BLaER1 treated with 17β-estradiol and CSF1 and Interleukin-3, amounts not matched to agents 10 nM and 100 nM (cell line): ENCODE measurements at regions not wholly inside any gene's neighbourhood (a gene's known extent, or its start where the extent isn't known, plus 50 kb on each side); places are given as distances from the start of the nearest gene placed in this dataset.
A peak's percentile ranks its signal among the peaks of the same experiment; 100 is the strongest.

ENCODE experiments used
- H3K27ac ChIP-seq, 11 experiments: shearing (Covaris generic); formaldehyde crosslinking; 2 replicates each; pipeline ENCODE4 v1.8.1; 2022
- H3K27me3 ChIP-seq, 11 experiments: shearing (Covaris generic); formaldehyde crosslinking; 2 replicates each; pipeline ENCODE4 v1.8.1; 2022
- H3K36me3 ChIP-seq, 11 experiments: shearing (Covaris generic); formaldehyde crosslinking; 2 replicates each; pipeline ENCODE4 v1.8.1; 2022
- H3K4me1 ChIP-seq, 10 experiments: shearing (Covaris generic); formaldehyde crosslinking; 2 replicates each; pipeline ENCODE4 v1.8.1; 2022
- H3K4me2 ChIP-seq, 11 experiments: shearing (Covaris generic); formaldehyde crosslinking; 2 replicates each; pipeline ENCODE4 v1.8.1; 2022
- H3K4me3 ChIP-seq, 10 experiments: shearing (Covaris generic); formaldehyde crosslinking; 2 replicates each; pipeline ENCODE4 v1.8.1; 2022
- H3K9ac ChIP-seq, 11 experiments: shearing (Covaris generic); formaldehyde crosslinking; 2 replicates each; pipeline ENCODE4 v1.8.1; 2022
- H3K9me3 ChIP-seq, 11 experiments: shearing (Covaris generic); formaldehyde crosslinking; replicated peaks in 1 of 11; 2 replicates each; pipeline ENCODE4 v1.8.1; 2022
- H4K20me1 ChIP-seq, 11 experiments: shearing (Covaris generic); formaldehyde crosslinking; 2 replicates each; pipeline ENCODE4 v1.8.1; 2022
- Cebpa-rat ChIP-seq, 11 experiments: shearing (Covaris generic); IDR thresholded peaks; 2 replicates each; pipeline ENCODE4 v1.8.1; 2022

DNA sequence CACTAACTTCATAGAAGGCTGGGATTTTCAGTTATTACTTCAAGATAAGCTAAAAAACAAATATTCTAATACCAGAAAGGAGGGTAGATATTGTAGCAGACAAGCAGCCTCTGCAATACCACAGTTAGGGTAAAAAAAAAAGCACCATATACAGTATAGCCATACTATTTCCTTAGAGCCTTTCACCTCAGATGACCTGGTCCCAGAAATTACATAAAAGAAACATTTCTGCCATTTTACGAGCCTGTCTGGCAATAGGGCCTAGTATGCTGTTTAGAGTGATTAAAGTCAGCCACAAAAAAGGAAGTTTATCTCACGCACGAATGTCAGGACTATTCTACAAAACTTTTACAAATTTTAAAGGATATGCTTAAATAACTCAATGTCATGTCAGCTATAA is 1016.6 kb downstream of the PLOD2 start:
- no peak for TF ChIP-seq Cebpa-rat (IDR thresholded peaks at IDR 0.05)
- H3K4me2 ChIP-seq = no peak overlapping the region
- no peak overlapping the region for H3K9ac ChIP-seq
- no peaks in the 10 kb centered on the region for H3K9me3 ChIP-seq
- no peak overlapping the region for H3K4me3 ChIP-seq
- H3K27ac ChIP-seq = no peak overlapping the region
- no peaks in the 10 kb centered on the region for H3K4me1 ChIP-seq
- H4K20me1 ChIP-seq = no peaks in the 10 kb centered on the region
- no peaks in the 10 kb centered on the region for H3K27me3 ChIP-seq
- no peaks in the 10 kb centered on the region for H3K36me3 ChIP-seq

DNA sequence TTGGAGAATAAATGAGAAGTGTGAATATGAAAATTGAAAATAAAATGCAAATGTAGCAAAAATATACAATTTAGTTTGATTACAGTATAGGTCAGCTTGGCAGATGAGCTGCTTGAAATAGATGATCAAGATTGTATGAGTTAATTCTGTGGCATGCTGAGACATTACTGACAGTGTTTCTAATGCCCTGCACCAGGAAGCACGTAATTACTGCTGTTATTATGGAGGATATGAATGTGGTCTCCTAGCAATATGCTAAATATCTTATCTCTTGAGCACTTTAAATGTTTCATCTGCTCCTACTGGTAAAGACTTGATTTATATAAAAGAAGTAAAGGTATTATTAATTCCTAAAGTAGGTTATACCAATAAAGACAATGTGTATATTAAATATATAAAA is 1015.5 kb downstream of the PLOD2 start:
- no peak overlapping the region for H3K27ac ChIP-seq
- TF ChIP-seq Cebpa-rat (IDR thresholded peaks at IDR 0.05) = no peak
- no peak overlapping the region for H3K9ac ChIP-seq
- H3K4me2 ChIP-seq = no peak overlapping the region
- H3K27me3 ChIP-seq = no peaks in the 10 kb centered on the region
- H4K20me1 ChIP-seq = no peaks in the 10 kb centered on the region
- no peaks in the 10 kb centered on the region for H3K36me3 ChIP-seq
- H3K9me3 ChIP-seq = no peaks in the 10 kb centered on the region
- H3K4me1 ChIP-seq = no peaks in the 10 kb centered on the region
- H3K4me3 ChIP-seq = no peak overlapping the region

DNA sequence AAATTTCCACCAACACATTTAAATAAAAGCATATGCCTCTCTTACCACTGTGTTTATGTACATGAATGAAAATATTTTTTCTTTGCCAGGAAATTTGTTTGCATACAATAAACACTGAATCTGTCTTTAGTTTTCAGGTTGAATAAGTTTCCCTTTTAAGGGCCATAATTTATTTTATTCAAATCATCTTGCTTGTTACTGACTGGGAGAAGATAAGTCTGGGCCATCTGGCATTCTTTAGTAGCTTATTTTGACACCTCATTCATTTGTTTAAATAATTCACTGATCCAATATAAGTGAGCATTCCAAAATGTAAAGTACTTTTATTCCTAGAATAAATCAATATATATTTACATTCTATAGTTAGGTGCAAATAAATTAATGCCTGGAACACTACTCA is 1001.3 kb downstream of the PLOD2 start:
- no peak overlapping the region for H3K27ac ChIP-seq
- H3K9ac ChIP-seq = no peak overlapping the region
- no peaks in the 10 kb centered on the region for H3K4me1 ChIP-seq
- no peak for TF ChIP-seq Cebpa-rat (IDR thresholded peaks at IDR 0.05)
- no peaks in the 10 kb centered on the region for H3K9me3 ChIP-seq
- no peaks in the 10 kb centered on the region for H3K27me3 ChIP-seq
- H3K4me3 ChIP-seq = no peak overlapping the region
- no peaks in the 10 kb centered on the region for H4K20me1 ChIP-seq
- no peaks in the 10 kb centered on the region for H3K36me3 ChIP-seq
- no peak overlapping the region for H3K4me2 ChIP-seq

DNA sequence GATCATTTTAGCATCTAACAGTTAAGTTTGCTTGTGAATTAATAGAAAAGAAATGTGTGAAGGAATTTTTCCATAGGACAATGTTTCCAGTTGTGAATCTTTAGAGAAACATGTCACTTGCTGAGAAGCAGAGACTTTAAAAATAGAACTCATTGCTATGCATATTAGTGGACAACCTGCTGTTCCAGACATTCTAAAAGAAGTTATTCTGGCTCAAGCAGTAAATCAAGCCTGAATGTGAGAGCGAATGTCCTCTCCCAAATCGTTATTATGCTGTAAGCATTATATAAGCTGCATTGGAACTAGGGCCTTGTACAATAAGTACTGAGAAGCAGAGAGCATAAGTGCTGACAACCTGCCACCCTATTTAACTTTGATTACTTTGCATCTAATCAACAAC is 990.9 kb downstream of the PLOD2 start:
- Histone ChIP-seq H3K27me3 (no peaks in the 10 kb centered on the region), H3K9ac (no peak overlapping the region), H3K27ac (no peak overlapping the region), H4K20me1 (no peaks in the 10 kb centered on the region), H3K36me3 (no peaks in the 10 kb centered on the region), H3K4me1 (no peaks in the 10 kb centered on the region), H3K4me2 (no peak overlapping the region), H3K4me3 (no peak overlapping the region), H3K9me3 (no peaks in the 10 kb centered on the region)
- TF ChIP-seq Cebpa-rat (IDR thresholded peaks at IDR 0.05) = no peak

DNA sequence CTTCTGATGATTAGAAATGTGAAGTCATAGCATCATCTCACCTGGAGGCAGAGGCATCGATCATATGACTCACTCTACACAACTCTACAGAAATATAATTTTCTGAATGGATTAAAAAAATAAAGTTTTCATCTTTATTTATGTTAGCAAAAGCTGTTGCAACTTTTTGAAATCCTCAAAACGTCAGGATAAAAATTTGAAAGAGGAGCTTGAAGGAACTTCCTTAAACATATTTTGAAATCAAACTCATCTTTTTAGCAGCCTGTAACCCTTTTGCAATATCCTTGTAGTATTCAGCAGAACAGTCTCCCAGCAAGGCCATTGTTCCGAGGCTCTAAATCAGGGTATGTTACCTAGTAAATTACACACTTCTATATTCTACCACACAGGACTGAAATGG is 985.4 kb downstream of the PLOD2 start:
- Histone ChIP-seq H3K9me3 (no peaks in the 10 kb centered on the region), H3K4me3 (no peak overlapping the region), H3K27me3 (no peaks in the 10 kb centered on the region), H3K9ac (no peak overlapping the region), H3K4me1 (no peaks in the 10 kb centered on the region), H3K36me3 (no peaks in the 10 kb centered on the region), H3K27ac (no peak overlapping the region), H4K20me1 (no peaks in the 10 kb centered on the region), H3K4me2 (no peak overlapping the region)
- no peak for TF ChIP-seq Cebpa-rat (IDR thresholded peaks at IDR 0.05)

DNA sequence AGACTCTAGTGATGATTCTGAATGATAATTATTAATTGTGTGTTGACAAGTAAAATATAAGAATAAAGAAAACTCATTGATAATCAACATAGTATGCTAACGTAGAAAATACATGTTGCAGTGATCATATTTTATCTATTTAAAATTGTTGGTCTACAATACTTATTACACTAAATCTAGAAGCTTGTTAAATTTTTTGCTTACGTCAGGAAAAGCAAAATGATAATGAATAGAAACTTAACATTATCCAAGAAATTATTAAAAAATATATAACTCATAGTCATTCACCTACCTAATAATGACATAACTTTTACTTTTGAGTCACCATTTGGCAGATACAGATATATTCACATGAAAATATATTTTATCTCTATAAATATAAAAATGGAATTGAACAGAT is 984.1 kb downstream of the PLOD2 start:
- Histone ChIP-seq H3K4me3 (no peak overlapping the region), H3K9me3 (no peaks in the 10 kb centered on the region), H3K27me3 (no peaks in the 10 kb centered on the region), H4K20me1 (no peaks in the 10 kb centered on the region), H3K4me2 (no peak overlapping the region), H3K4me1 (peaks cover 0 to 6% (median under 1%) of the 10 kb centered on the region in 10 experiments; a peak in 6 of 20 replicates), H3K36me3 (no peaks in the 10 kb centered on the region), H3K27ac (no peak overlapping the region), H3K9ac (no peak overlapping the region)
- no peak for TF ChIP-seq Cebpa-rat (IDR thresholded peaks at IDR 0.05)

DNA sequence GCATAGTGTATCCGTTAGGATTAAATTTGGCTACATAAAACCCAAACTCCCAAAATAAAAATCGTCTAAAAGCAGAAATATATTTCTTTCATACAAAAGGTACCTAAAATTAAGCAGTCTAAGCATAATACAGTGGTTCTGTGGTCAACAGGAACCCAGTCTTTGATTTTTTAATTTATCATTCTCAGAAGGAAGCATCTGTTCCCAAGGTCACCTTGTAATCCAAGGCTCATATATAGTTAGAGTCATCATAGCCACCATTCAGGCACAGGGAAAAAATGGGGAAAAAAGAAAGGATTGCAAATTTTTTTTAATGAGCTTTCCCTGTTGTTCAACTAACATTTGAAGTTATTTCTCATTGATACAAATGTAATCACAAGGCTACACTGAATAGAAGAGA is 983.2 kb downstream of the PLOD2 start:
- no peak overlapping the region for H3K9ac ChIP-seq
- no peaks in the 10 kb centered on the region for H3K36me3 ChIP-seq
- H3K4me1 ChIP-seq = peaks cover 0 to 11% (median 6%) of the 10 kb centered on the region in 10 experiments; a peak in 10 of 20 replicates
- H4K20me1 ChIP-seq = no peaks in the 10 kb centered on the region
- H3K27me3 ChIP-seq = no peaks in the 10 kb centered on the region
- no peaks in the 10 kb centered on the region for H3K9me3 ChIP-seq
- H3K4me2 ChIP-seq = no peak overlapping the region
- no peak overlapping the region for H3K4me3 ChIP-seq
- H3K27ac ChIP-seq = no peak overlapping the region
- TF ChIP-seq Cebpa-rat (IDR thresholded peaks at IDR 0.05) = no peak

DNA sequence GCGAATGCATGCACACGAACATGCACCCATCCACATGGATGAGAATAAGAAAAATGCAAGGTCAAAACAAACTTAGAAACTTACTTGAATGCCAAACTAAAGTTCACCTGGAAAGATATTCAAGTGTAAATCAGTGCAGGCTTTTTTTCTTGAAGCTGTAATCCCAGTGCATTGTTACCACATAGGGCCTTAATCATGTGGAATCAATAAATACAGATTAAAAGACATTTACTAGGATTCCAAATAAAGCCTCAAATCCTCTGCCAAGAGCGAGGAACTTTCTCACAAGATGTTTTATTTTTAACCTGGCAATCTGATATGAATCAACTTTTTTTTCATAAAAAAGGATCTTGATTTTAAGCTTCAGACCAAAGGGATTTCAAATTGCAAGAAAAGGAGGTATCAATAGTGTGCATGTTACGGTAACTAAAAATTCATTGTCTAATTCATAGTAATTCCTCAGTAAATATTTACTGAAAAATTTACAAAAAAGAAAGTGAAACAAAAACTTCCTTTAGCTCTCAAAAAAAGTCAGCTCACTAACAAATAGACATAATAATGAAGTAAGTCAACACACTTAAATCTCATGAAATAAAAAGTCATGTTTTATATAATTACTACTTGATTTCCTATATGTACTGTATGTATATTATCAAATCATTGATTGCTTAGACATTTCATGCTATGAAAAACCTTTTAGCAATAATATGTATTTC is 978.6 kb downstream of the PLOD2 start:
- Histone ChIP-seq H3K36me3 (no peaks in the 10 kb centered on the region), H3K27me3 (no peaks in the 10 kb centered on the region), H3K4me3 (peak overlapping the region in 1 of 10 experiments; percentile 9; a peak in 3 of 20 replicates), H3K9ac (0 out of 22 replicates have a peak overlapping the region, but pooled peaks of 3 of the 11 experiments have one; percentile 17 to 24 (median 18)), H3K9me3 (no peaks in the 10 kb centered on the region), H3K4me2 (peak overlapping the region; percentile 43 to 69 (median 60); a peak in 18 of 22 replicates), H4K20me1 (no peaks in the 10 kb centered on the region), H3K27ac (peak overlapping the region in 1 of 11 experiments; percentile 26; a peak in 1 of 22 replicates), H3K4me1 (peaks cover 0 to 13% (median 6%) of the 10 kb centered on the region in 10 experiments; a peak in 12 of 20 replicates)
- TF ChIP-seq Cebpa-rat (IDR thresholded peaks at IDR 0.05) = no peak

DNA sequence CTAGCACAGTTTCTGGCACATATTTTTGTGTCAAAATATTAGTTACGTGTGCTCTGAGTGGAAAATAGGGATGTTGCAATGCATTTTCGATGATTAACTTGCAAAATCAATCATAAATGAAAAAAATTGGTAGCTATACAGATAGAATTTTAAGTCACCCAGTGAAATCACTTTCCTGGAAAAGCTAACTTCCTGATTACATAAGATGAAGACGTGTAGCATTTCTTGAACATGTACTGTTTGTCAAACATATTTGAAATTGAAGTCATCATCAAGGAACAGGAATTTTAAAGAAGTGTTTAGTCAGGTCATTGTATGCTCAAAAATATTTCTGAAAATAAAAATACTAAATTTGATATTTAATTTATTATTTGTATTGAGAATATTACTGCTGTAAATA is 977.7 kb downstream of the PLOD2 start:
- Histone ChIP-seq H3K27ac (no peak overlapping the region), H4K20me1 (no peaks in the 10 kb centered on the region), H3K27me3 (no peaks in the 10 kb centered on the region), H3K9me3 (no peaks in the 10 kb centered on the region), H3K4me3 (no peak overlapping the region), H3K9ac (no peak overlapping the region), H3K36me3 (no peaks in the 10 kb centered on the region), H3K4me2 (peak overlapping the region in 3 of 11 experiments; percentile 19 to 38 (median 19); a peak in 4 of 22 replicates), H3K4me1 (peaks cover 0 to 13% (median 6%) of the 10 kb centered on the region in 10 experiments; a peak in 12 of 20 replicates)
- TF ChIP-seq Cebpa-rat (IDR thresholded peaks at IDR 0.05) = no peak
